Activated CD8-positive, alpha-beta T cell treated with anti-CD3 and anti-CD28 coated beads, Interleukin-2, amount 10 ng/mL, durations not matched to agents 7 days and 5 days (primary cell): ENCODE measurements at regions not wholly inside any gene's neighbourhood (a gene's known extent, or its start where the extent isn't known, plus 50 kb on each side); places are given as distances from the start of the nearest gene placed in this dataset.

Source experiments
- ATAC-seq: fragments of 150-1000 bp; cut with Tn5 transposase; one replicate; pipeline ENCODE4 v1.10.0; 2021; ENCODE audit warnings: moderate library complexity
- CTCF ChIA-PET: fragments of 350-600 bp; sonication (Branson Sonifier 250); formaldehyde crosslinking; loops from one replicate; lab custom pipeline; 2021; ENCODE audit warnings: antibody characterized with exemption; lab: Charles Lee
- POLR2A ChIA-PET: fragments of 350-600 bp; sonication (Branson Sonifier 250); formaldehyde crosslinking; loops from one replicate; lab custom pipeline; 2021; ENCODE audit warnings: antibody characterized with exemption; lab: Charles Lee
- DNase-seq: peaks from one replicate; pipeline ENCODE4 v3.0.0-alpha.2; 2020
- H3K27ac Mint-ChIP-seq: one replicate; pipeline ENCODE4 v1.8.0; 2021; ENCODE audit warnings: mild to moderate bottlenecking, mixed read lengths
- H3K27me3 Mint-ChIP-seq: one replicate; pipeline ENCODE4 v1.8.0; 2021; ENCODE audit warnings: low read depth, mixed read lengths
- H3K36me3 Mint-ChIP-seq: one replicate; pipeline ENCODE4 v1.8.0; 2021; ENCODE audit warnings: low read depth, mixed read lengths
- H3K4me1 Mint-ChIP-seq: one replicate; pipeline ENCODE4 v1.8.0; 2021; ENCODE audit warnings: low read depth, mixed read lengths
- H3K4me3 Mint-ChIP-seq: one replicate; pipeline ENCODE4 v1.8.0; 2021; ENCODE audit warnings: mild to moderate bottlenecking, mixed read lengths
- H3K9me3 Mint-ChIP-seq: one replicate; pipeline ENCODE4 v1.8.0; 2022; ENCODE audit warnings: mixed read lengths; ENCODE audit not compliant: insufficient read depth

- CTCF ChIA-PET, result no interaction called here
- Mint-ChIP-seq H3K27me3 (no peaks in the 10 kb centered on the region), H3K4me3 (no peak overlapping the region), H3K27ac (no peak overlapping the region), H3K4me1 (no peaks in the 10 kb centered on the region), H3K36me3 (no peaks in the 10 kb centered on the region), H3K9me3 (peaks cover 3% of the 10 kb centered on the region)
- POLR2A ChIA-PET, result no interaction called here
- DNase-seq (no peak), ATAC-seq (no peak)
Measured at GRCh38 chr16:86424398-86424797, 85.9 kb upstream of the FOXF1 start.

GRCh38 chr16:86424985-86425384 lies 85.3 kb upstream of the FOXF1 start:
- H3K27ac Mint-ChIP-seq, result no peak overlapping the region
- no peaks in the 10 kb centered on the region for H3K27me3 Mint-ChIP-seq
- ChIA-PET POLR2A (no interaction called here), CTCF (no interaction called here)
- ATAC-seq (no peak), DNase-seq (no peak)
- H3K36me3 Mint-ChIP-seq, result no peaks in the 10 kb centered on the region
- H3K9me3 Mint-ChIP-seq, result peaks cover 3% of the 10 kb centered on the region
- H3K4me3 Mint-ChIP-seq, result no peak overlapping the region
- H3K4me1 Mint-ChIP-seq, result no peaks in the 10 kb centered on the region

GRCh38 chr16:86426063-86426642 lies 84.2 kb upstream of the FOXF1 start:
- Mint-ChIP-seq H3K27ac (no peak overlapping the region), H3K4me1 (no peaks in the 10 kb centered on the region), H3K4me3 (no peak overlapping the region), H3K27me3 (no peaks in the 10 kb centered on the region), H3K36me3 (no peaks in the 10 kb centered on the region), H3K9me3 (peaks cover 3% of the 10 kb centered on the region)
- DNase-seq (no peak), ATAC-seq (no peak)
- ChIA-PET CTCF (no interaction called here), POLR2A (no interaction called here)

- Mint-ChIP-seq H3K9me3 (no peaks in the 10 kb centered on the region), H3K36me3 (no peaks in the 10 kb centered on the region), H3K27me3 (no peaks in the 10 kb centered on the region), H3K4me3 (no peak overlapping the region), H3K4me1 (no peaks in the 10 kb centered on the region), H3K27ac (no peak overlapping the region)
- no peak for DNase-seq
- POLR2A ChIA-PET, result no interaction called here
- CTCF ChIA-PET, result no interaction called here
- no peak for ATAC-seq
Measured at GRCh38 chr16:86427433-86427851, 82.9 kb upstream of the FOXF1 start.

- POLR2A ChIA-PET, result no interaction called here
- Mint-ChIP-seq H3K36me3 (no peaks in the 10 kb centered on the region), H3K4me3 (no peak overlapping the region), H3K27ac (no peak overlapping the region), H3K27me3 (no peaks in the 10 kb centered on the region), H3K4me1 (no peaks in the 10 kb centered on the region), H3K9me3 (no peaks in the 10 kb centered on the region)
- CTCF ChIA-PET, result no interaction called here
- no peak for ATAC-seq
- DNase-seq, result no peak
Measured at GRCh38 chr16:86428729-86429517, 81.4 kb upstream of the FOXF1 start.

GRCh38 chr16:86429663-86430062 lies 80.7 kb upstream of the FOXF1 start:
- DNase-seq (no peak), ATAC-seq (no peak)
- Mint-ChIP-seq H3K9me3 (no peaks in the 10 kb centered on the region), H3K4me3 (no peak overlapping the region), H3K27me3 (no peaks in the 10 kb centered on the region), H3K27ac (no peak overlapping the region), H3K36me3 (no peaks in the 10 kb centered on the region), H3K4me1 (no peaks in the 10 kb centered on the region)
- ChIA-PET CTCF (no interaction called here), POLR2A (no interaction called here)

GRCh38 chr16:86430814-86431213 lies 79.5 kb upstream of the FOXF1 start:
- Mint-ChIP-seq H3K4me3 (no peak overlapping the region), H3K36me3 (no peaks in the 10 kb centered on the region), H3K9me3 (no peaks in the 10 kb centered on the region), H3K27ac (no peak overlapping the region), H3K4me1 (no peaks in the 10 kb centered on the region), H3K27me3 (no peaks in the 10 kb centered on the region)
- ChIA-PET CTCF (no interaction called here), POLR2A (no interaction called here)
- no peak for DNase-seq
- no peak for ATAC-seq

GRCh38 chr16:86431540-86431939 lies 78.8 kb upstream of the FOXF1 start:
- H3K4me3 Mint-ChIP-seq, result no peak overlapping the region
- POLR2A ChIA-PET, result no interaction called here
- no peaks in the 10 kb centered on the region for H3K9me3 Mint-ChIP-seq
- no peaks in the 10 kb centered on the region for H3K36me3 Mint-ChIP-seq
- H3K27ac Mint-ChIP-seq, result no peak overlapping the region
- CTCF ChIA-PET, result no interaction called here
- no peak for DNase-seq
- ATAC-seq, result no peak
- H3K27me3 Mint-ChIP-seq, result no peaks in the 10 kb centered on the region
- no peaks in the 10 kb centered on the region for H3K4me1 Mint-ChIP-seq

GRCh38 chr16:86432048-86432447 lies 78.3 kb upstream of the FOXF1 start:
- H3K27me3 Mint-ChIP-seq, result no peaks in the 10 kb centered on the region
- no peaks in the 10 kb centered on the region for H3K9me3 Mint-ChIP-seq

GRCh38 chr16:86432691-86433090 lies 77.6 kb upstream of the FOXF1 start:
- Mint-ChIP-seq H3K27me3 (no peaks in the 10 kb centered on the region), H3K4me3 (no peak overlapping the region), H3K36me3 (no peaks in the 10 kb centered on the region), H3K9me3 (no peaks in the 10 kb centered on the region), H3K4me1 (no peaks in the 10 kb centered on the region), H3K27ac (no peak overlapping the region)
- ATAC-seq (no peak), DNase-seq (no peak)
- POLR2A ChIA-PET, result no interaction called here
- CTCF ChIA-PET, result no interaction called here

More at GRCh38 chr16:86432048-86432447, 78.3 kb upstream of the FOXF1 start:
- CTCF ChIA-PET, result no interaction called here
- Mint-ChIP-seq H3K36me3 (no peaks in the 10 kb centered on the region), H3K27ac (no peak overlapping the region), H3K4me3 (no peak overlapping the region), H3K4me1 (no peaks in the 10 kb centered on the region)
- POLR2A ChIA-PET, result no interaction called here
- DNase-seq (no peak), ATAC-seq (no peak)

- Mint-ChIP-seq H3K27ac (no peak overlapping the region), H3K4me3 (no peak overlapping the region), H3K27me3 (peaks cover 3% of the 10 kb centered on the region), H3K9me3 (no peaks in the 10 kb centered on the region), H3K36me3 (no peaks in the 10 kb centered on the region), H3K4me1 (no peaks in the 10 kb centered on the region)
- DNase-seq (no peak), ATAC-seq (no peak)
- ChIA-PET POLR2A (no interaction called here), CTCF (no interaction called here)
Measured at GRCh38 chr16:86436466-86437185, 73.7 kb upstream of the FOXF1 start.

GRCh38 chr16:86437348-86437747 lies 73.0 kb upstream of the FOXF1 start:
- ChIA-PET CTCF (no interaction called here), POLR2A (no interaction called here)
- no peak overlapping the region for H3K4me3 Mint-ChIP-seq
- ATAC-seq (no peak), DNase-seq (no peak)
- H3K27ac Mint-ChIP-seq, result no peak overlapping the region
- no peaks in the 10 kb centered on the region for H3K9me3 Mint-ChIP-seq
- H3K27me3 Mint-ChIP-seq, result peaks cover 3% of the 10 kb centered on the region
- no peaks in the 10 kb centered on the region for H3K36me3 Mint-ChIP-seq
- no peaks in the 10 kb centered on the region for H3K4me1 Mint-ChIP-seq
